H9 (cell line): ENCODE measurements at regions not wholly inside any gene's neighbourhood (a gene's known extent, or its start where the extent isn't known, plus 50 kb on each side); places are given as distances from the start of the nearest gene placed in this dataset.

Experiments used
- DNase-seq: peaks from one replicate; pipeline ENCODE4 v3.0.0-alpha.2; 2017
- H2AFZ ChIP-seq: one replicate; pipeline ENCODE4 v1.6.1; 2013; ENCODE audit warnings: mild to moderate bottlenecking, low read length, control low read depth, moderate library complexity
- H2AK5ac ChIP-seq: 2 replicates; pipeline ENCODE4 v1.6.1; 2013; ENCODE audit warnings: low read length, control low read depth, mixed read lengths; ENCODE audit not compliant: insufficient read length
- H2BK120ac ChIP-seq: one replicate; pipeline ENCODE4 v1.6.1; 2013; ENCODE audit warnings: low read depth, mild to moderate bottlenecking, low read length, control low read depth, inconsistent platforms; ENCODE audit not compliant: poor library complexity, severe bottlenecking
- H2BK12ac ChIP-seq: 2 replicates; pipeline ENCODE4 v1.6.1; 2013; ENCODE audit warnings: low read length, control low read depth, mixed read lengths, low read depth; ENCODE audit not compliant: insufficient read length
- H2BK15ac ChIP-seq: 2 replicates; pipeline ENCODE4 v1.6.1; 2013; ENCODE audit warnings: low read depth, low read length, control low read depth
- H2BK20ac ChIP-seq: one replicate; pipeline ENCODE4 v1.6.1; 2013; ENCODE audit warnings: low read depth, mild to moderate bottlenecking, low read length, control low read depth, inconsistent platforms; ENCODE audit not compliant: poor library complexity, severe bottlenecking
- H2BK5ac ChIP-seq: 2 replicates; pipeline ENCODE4 v1.6.1; 2013; ENCODE audit warnings: low read length, control low read depth, mixed read lengths; ENCODE audit not compliant: insufficient read length
- H3K14ac ChIP-seq: 2 replicates; pipeline ENCODE4 v1.6.1; 2013; ENCODE audit warnings: low read length, control low read depth; ENCODE audit not compliant: insufficient read depth
- H3K18ac ChIP-seq: 2 replicates; pipeline ENCODE4 v1.6.1; 2013; ENCODE audit warnings: low read depth, mild to moderate bottlenecking, mixed read lengths, low read length, control low read depth; ENCODE audit not compliant: insufficient read length
- H3K23ac ChIP-seq: 2 replicates; pipeline ENCODE4 v1.6.1; 2013; ENCODE audit warnings: low read length, control low read depth, mixed read lengths, low read depth; ENCODE audit not compliant: insufficient read length
- H3K23me2 ChIP-seq: 2 replicates; pipeline ENCODE4 v1.6.1; 2013; ENCODE audit warnings: low read depth, mild to moderate bottlenecking, mixed read lengths, low read length, control low read depth; ENCODE audit not compliant: insufficient read length, poor library complexity, severe bottlenecking
- H3K27ac ChIP-seq: 2 replicates; pipeline ENCODE4 v1.5.1; 2013; ENCODE audit warnings: low read length, control low read depth, mixed read lengths, low read depth; ENCODE audit not compliant: insufficient read length
- H3K27me3 ChIP-seq: 2 replicates; pipeline ENCODE4 v1.6.1; 2013; ENCODE audit warnings: low read length, control low read depth, inconsistent platforms; ENCODE audit not compliant: insufficient read depth
- H3K4ac ChIP-seq: 2 replicates; pipeline ENCODE4 v1.6.1; 2013; ENCODE audit warnings: low read depth, mild to moderate bottlenecking, control low read depth, inconsistent platforms, low read length, moderate library complexity
- H3K4me1 ChIP-seq: 2 replicates; pipeline ENCODE4 v1.6.1; 2013; ENCODE audit warnings: low read length, control low read depth, inconsistent platforms; ENCODE audit not compliant: insufficient read depth
- H3K4me2 ChIP-seq: 2 replicates; pipeline ENCODE4 v1.6.1; 2013; ENCODE audit warnings: low read length, control low read depth, mixed read lengths; ENCODE audit not compliant: insufficient read length, insufficient read depth
- H3K56ac ChIP-seq: 2 replicates; pipeline ENCODE4 v1.6.1; 2013; ENCODE audit warnings: low read depth, mild to moderate bottlenecking, mixed read lengths, low read length, control low read depth; ENCODE audit not compliant: insufficient read length
- H3K79me1 ChIP-seq: 2 replicates; pipeline ENCODE4 v1.6.1; 2013; ENCODE audit warnings: low read depth, mild to moderate bottlenecking, moderate library complexity, low read length, control low read depth, inconsistent platforms; ENCODE audit not compliant: insufficient read depth, poor library complexity, severe bottlenecking
- H3K79me2 ChIP-seq: 2 replicates; pipeline ENCODE4 v1.6.1; 2013; ENCODE audit warnings: low read length, control low read depth, inconsistent platforms; ENCODE audit not compliant: insufficient read depth
- H3K9ac ChIP-seq: 2 replicates; pipeline ENCODE4 v1.6.1; 2013; ENCODE audit warnings: low read length, control low read depth, mixed read lengths; ENCODE audit not compliant: insufficient read length; ENCODE audit errors: extremely low read depth
- H3K9me3 ChIP-seq: one replicate; pipeline ENCODE4 v1.6.1; 2013; ENCODE audit warnings: low read depth, low read length, inconsistent platforms; ENCODE audit not compliant: control insufficient read depth
- H3T11ph ChIP-seq: one replicate; pipeline ENCODE4 v1.6.1; 2013; ENCODE audit warnings: mild to moderate bottlenecking, low read length, control low read depth, inconsistent platforms
- H4K20me1 ChIP-seq: one replicate; pipeline ENCODE4 v1.6.1; 2013; ENCODE audit not compliant: control insufficient read depth, insufficient read length, insufficient read depth
- H4K5ac ChIP-seq: 2 replicates; pipeline ENCODE4 v1.6.1; 2013; ENCODE audit warnings: low read depth, mild to moderate bottlenecking, mixed read lengths, low read length, control low read depth; ENCODE audit not compliant: insufficient read length
- H4K8ac ChIP-seq: replicated peaks from 2 replicates; pipeline ENCODE4 v1.6.1; 2013; ENCODE audit warnings: low read length, control low read depth, mixed read lengths, low read depth; ENCODE audit not compliant: insufficient read length
- H4K91ac ChIP-seq: 2 replicates; pipeline ENCODE4 v1.6.1; 2013; ENCODE audit warnings: low read depth, mild to moderate bottlenecking, moderate library complexity, mixed read lengths, low read length, control low read depth; ENCODE audit not compliant: insufficient read length
- H3K27ac Mint-ChIP-seq, 3 experiments: 2 replicates in 2 of 3; 3 replicates in 1 of 3; pipeline ENCODE4 v1.8.0; 2020 to 2021; ENCODE audit warnings: mixed read lengths in 3 of 3, mild to moderate bottlenecking in 1 of 3, moderate library complexity in 1 of 3
- H3K27me3 Mint-ChIP-seq: 2 replicates; pipeline ENCODE4 v1.8.0; 2021; ENCODE audit warnings: low read depth, mild to moderate bottlenecking, moderate library complexity, mixed read lengths
- H3K36me3 Mint-ChIP-seq, 3 experiments: 2 replicates in 2 of 3; 3 replicates in 1 of 3; pipeline ENCODE4 v1.8.0; 2020 to 2021; ENCODE audit warnings: low read depth in 3 of 3, mixed read lengths in 3 of 3; ENCODE audit not compliant: insufficient read depth in 1 of 3
- H3K4me1 Mint-ChIP-seq, 2 experiments: 2 replicates each; pipeline ENCODE4 v1.8.0; 2020; ENCODE audit warnings: mixed read lengths in 2 of 2
- H3K4me3 Mint-ChIP-seq, 2 experiments: 2 replicates in 1 of 2; 3 replicates in 1 of 2; pipeline ENCODE4 v1.8.0; 2020 to 2021; ENCODE audit warnings: mild to moderate bottlenecking in 2 of 2, mixed read lengths in 2 of 2, moderate library complexity in 1 of 2
- H3K9me3 Mint-ChIP-seq, 2 experiments: 2 replicates in 1 of 2; 3 replicates in 1 of 2; pipeline ENCODE4 v1.8.0; 2020; ENCODE audit warnings: mild to moderate bottlenecking in 2 of 2, mixed read lengths in 2 of 2, moderate library complexity in 1 of 2
- WGBS: extraction: QIAGEN DNeasy Blood & Tissue Kit; methylation state at CpG from one replicate; pipeline ENCODE4 v1.1.7; 2013; ENCODE audit warnings: missing lambda C conversion rate, low lambda C conversion rate, mixed read lengths; ENCODE audit not compliant: insufficient read length; ENCODE audit errors: extremely low coverage; 5-methylcytosine and 5-hydroxymethylcytosine counted together
- TF ChIP-seq, protein P1 (sequence below): fragments of 200-600 bp; sonication (generic); conservative IDR thresholded peaks from 3 replicates; pipeline ENCODE4 v1.8.0; 2021; ENCODE audit warnings: antibody characterized with exemption, mild to moderate bottlenecking

- Mint-ChIP-seq H3K4me3 (no peak overlapping the region), H3K9me3 (peaks cover 9 to 15% of the 10 kb centered on the region in 2 experiments), H3K27me3 (no peaks in the 10 kb centered on the region), H3K27ac (no peak overlapping the region), H3K4me1 (peaks cover 31 to 32% of the 10 kb centered on the region in 2 experiments), H3K36me3 (peaks cover 5 to 14% (median 10%) of the 10 kb centered on the region in 3 experiments; a peak in 5 of 7 replicates)
- no peak overlapping the region for H3K23ac ChIP-seq
- no peak overlapping the region for H3K14ac ChIP-seq
- no peak overlapping the region for H2BK12ac ChIP-seq
- TF ChIP-seq, protein P1, sequence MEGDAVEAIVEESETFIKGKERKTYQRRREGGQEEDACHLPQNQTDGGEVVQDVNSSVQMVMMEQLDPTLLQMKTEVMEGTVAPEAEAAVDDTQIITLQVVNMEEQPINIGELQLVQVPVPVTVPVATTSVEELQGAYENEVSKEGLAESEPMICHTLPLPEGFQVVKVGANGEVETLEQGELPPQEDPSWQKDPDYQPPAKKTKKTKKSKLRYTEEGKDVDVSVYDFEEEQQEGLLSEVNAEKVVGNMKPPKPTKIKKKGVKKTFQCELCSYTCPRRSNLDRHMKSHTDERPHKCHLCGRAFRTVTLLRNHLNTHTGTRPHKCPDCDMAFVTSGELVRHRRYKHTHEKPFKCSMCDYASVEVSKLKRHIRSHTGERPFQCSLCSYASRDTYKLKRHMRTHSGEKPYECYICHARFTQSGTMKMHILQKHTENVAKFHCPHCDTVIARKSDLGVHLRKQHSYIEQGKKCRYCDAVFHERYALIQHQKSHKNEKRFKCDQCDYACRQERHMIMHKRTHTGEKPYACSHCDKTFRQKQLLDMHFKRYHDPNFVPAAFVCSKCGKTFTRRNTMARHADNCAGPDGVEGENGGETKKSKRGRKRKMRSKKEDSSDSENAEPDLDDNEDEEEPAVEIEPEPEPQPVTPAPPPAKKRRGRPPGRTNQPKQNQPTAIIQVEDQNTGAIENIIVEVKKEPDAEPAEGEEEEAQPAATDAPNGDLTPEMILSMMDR, result peak; percentile 76
- H3K18ac ChIP-seq, result no peak overlapping the region
- H2AK5ac ChIP-seq, result no peak overlapping the region
- H3K4me2 ChIP-seq, result no peak overlapping the region
- no peak overlapping the region for H4K8ac ChIP-seq
- H2BK20ac ChIP-seq, result no peak overlapping the region
- H2BK120ac ChIP-seq, result no peak overlapping the region
- no peak overlapping the region for H4K5ac ChIP-seq
- H3K27me3 ChIP-seq, result no peaks in the 10 kb centered on the region
- no peaks in the 10 kb centered on the region for H4K20me1 ChIP-seq
- no peak overlapping the region for H2BK5ac ChIP-seq
- H3K4ac ChIP-seq, result no peak overlapping the region
- H2AFZ ChIP-seq, result no peak overlapping the region
- no peak overlapping the region for H3K56ac ChIP-seq
- H3K27ac ChIP-seq, result no peak overlapping the region
- no peak overlapping the region for H4K91ac ChIP-seq
- peaks cover 3% of the 10 kb centered on the region for H3K79me1 ChIP-seq
- no peaks in the 10 kb centered on the region for H3K9me3 ChIP-seq
- DNase-seq, result no peak
- no peaks in the 10 kb centered on the region; the same call in 1 of the 2 replicates for H3K4me1 ChIP-seq
- no peak overlapping the region for H3K9ac ChIP-seq
- WGBS, result no CpG with 5 or more reads among the region's 2 CpGs
- H3K79me2 ChIP-seq, result peaks cover 1% of the 10 kb centered on the region; the same call in 1 of the 2 replicates
- H3K23me2 ChIP-seq, result no peaks in the 10 kb centered on the region
- no peak overlapping the region for H3T11ph ChIP-seq
- no peak overlapping the region for H2BK15ac ChIP-seq
Measured at GRCh38 chr9:130770679-130771442, 64.2 kb upstream of the ABL1 start.
